Tibial nerve (tissue), 4 donors: ENCODE measurements at regions not wholly inside any gene's neighbourhood (a gene's known extent, or its start where the extent isn't known, plus 50 kb on each side); places are given as distances from the start of the nearest gene placed in this dataset.

Experiments used
- CTCF ChIP-seq, 5 experiments: fragments of 200-600 bp in 3 of 5; fragments of 450-650 bp in 2 of 5; sonication (generic) in 3 of 5; IDR thresholded peaks; one replicate each; pipeline ENCODE4 v1.5.1; 2016 to 2019; ENCODE audit warnings: antibody characterized with exemption in 5 of 5, mild to moderate bottlenecking in 3 of 5, moderate library complexity in 2 of 5
- EP300 ChIP-seq, 2 donors: sonication (generic); formaldehyde crosslinking; IDR thresholded peaks; one replicate each; pipeline ENCODE4 v1.6.1; 2017; ENCODE audit warnings: antibody characterized with exemption in 2 of 2, mild to moderate bottlenecking in 1 of 2
- POLR2A ChIP-seq, 2 donors: fragments of 450-650 bp; IDR thresholded peaks; one replicate each; pipeline ENCODE4 v1.6.1; 2017; ENCODE audit warnings: antibody characterized with exemption in 2 of 2, mild to moderate bottlenecking in 2 of 2, moderate library complexity in 2 of 2

GRCh38 chr9:80771555-80772347, 917.6 kb downstream of the TLE1 start:
- TF ChIP-seq CTCF (IDR thresholded peaks at IDR 0.05) (no peak), POLR2A (IDR thresholded peaks at IDR 0.05) (no peak), EP300 (IDR thresholded peaks at IDR 0.05) (no peak)
